GM21717 (cell line): ENCODE measurements at regions not wholly inside any gene's neighbourhood (a gene's known extent, or its start where the extent isn't known, plus 50 kb on each side); places are given as distances from the start of the nearest gene placed in this dataset.

ENCODE experiments used
- ATAC-seq: cut with Tn5 transposase; IDR thresholded peaks from one replicate; pipeline ENCODE4 v1.9.1; 2021; ENCODE audit warnings: mild to moderate bottlenecking, moderate library complexity; ENCODE audit not compliant: unreplicated experiment

- no peak for ATAC-seq
These were observed 562.9 kb upstream of the SETBP1 start for GRCh38 chr18:44117821-44118220.

- ATAC-seq = no peak
These were observed 561.1 kb upstream of the SETBP1 start for GRCh38 chr18:44119607-44120006.

GRCh38 chr18:44123743-44124142 lies 556.9 kb upstream of the SETBP1 start:
- ATAC-seq = no peak

GRCh38 chr18:44125446-44125845 lies 555.2 kb upstream of the SETBP1 start:
- ATAC-seq = no peak

GRCh38 chr18:44126598-44126997 lies 554.1 kb upstream of the SETBP1 start:
- no peak for ATAC-seq

- ATAC-seq = no peak
These were observed 552.3 kb upstream of the SETBP1 start for GRCh38 chr18:44128365-44128764.

GRCh38 chr18:44130376-44130942 lies 550.2 kb upstream of the SETBP1 start:
- ATAC-seq = no peak

- no peak for ATAC-seq
These were observed 547.2 kb upstream of the SETBP1 start for GRCh38 chr18:44133483-44133882.

- no peak for ATAC-seq
These were observed 546.2 kb upstream of the SETBP1 start for GRCh38 chr18:44134447-44134846.

GRCh38 chr18:44135741-44136140 lies 544.9 kb upstream of the SETBP1 start:
- ATAC-seq = no peak

- no peak for ATAC-seq
These were observed 544.4 kb upstream of the SETBP1 start for GRCh38 chr18:44136326-44136725.

GRCh38 chr18:44143072-44143471 lies 537.6 kb upstream of the SETBP1 start:
- no peak for ATAC-seq

- ATAC-seq = no peak
These were observed 531.0 kb upstream of the SETBP1 start for GRCh38 chr18:44149706-44150105.

- ATAC-seq = no peak
These were observed 526.7 kb upstream of the SETBP1 start for GRCh38 chr18:44153981-44154380.

- no peak for ATAC-seq
These were observed 524.6 kb upstream of the SETBP1 start for GRCh38 chr18:44156126-44156525.

- ATAC-seq = no peak
These were observed 523.8 kb upstream of the SETBP1 start for GRCh38 chr18:44156776-44157335.

GRCh38 chr18:44170208-44170880 lies 510.3 kb upstream of the SETBP1 start:
- ATAC-seq = no peak

- no peak for ATAC-seq
These were observed 509.4 kb upstream of the SETBP1 start for GRCh38 chr18:44171301-44171700.

- no peak for ATAC-seq
These were observed 504.8 kb upstream of the SETBP1 start for GRCh38 chr18:44175891-44176290.

- ATAC-seq = no peak
These were observed 502.2 kb upstream of the SETBP1 start for GRCh38 chr18:44178476-44178875.

GRCh38 chr18:44179693-44180092 lies 501.0 kb upstream of the SETBP1 start:
- ATAC-seq = no peak

- no peak for ATAC-seq
These were observed 500.0 kb upstream of the SETBP1 start for GRCh38 chr18:44180683-44181082.
